B cell (primary cell): ENCODE measurements at regions not wholly inside any gene's neighbourhood (a gene's known extent, or its start where the extent isn't known, plus 50 kb on each side); places are given as distances from the start of the nearest gene placed in this dataset.

ENCODE experiments used
- CTCF ChIP-seq: fragments of 200-600 bp; IDR thresholded peaks from one replicate; pipeline ENCODE4 v1.8.0; 2022; ENCODE audit warnings: antibody characterized with exemption, mild to moderate bottlenecking
- EZH2 ChIP-seq: IDR thresholded peaks from 2 replicates; pipeline ENCODE4 v1.6.1; 2012; ENCODE audit warnings: borderline replicate concordance, low read depth, mild to moderate bottlenecking, moderate library complexity, low read length; ENCODE audit not compliant: insufficient read depth, poor library complexity, severe bottlenecking

- TF ChIP-seq CTCF (no peak), EZH2 (no peak)
These were observed 1111.4 kb upstream of the CITED2 start for GRCh38 chr6:140485740-140486449.
